ENCODE measurements at regions not wholly inside any gene's neighbourhood (a gene's known extent, or its start where the extent isn't known, plus 50 kb on each side); places are given as distances from the start of the nearest gene placed in this dataset.
"Not testable (repeated sequence)": the region's sequence is repeated elsewhere in the genome, so short reads cannot be mapped to it uniquely, and the experiment has no call there.

DNA sequence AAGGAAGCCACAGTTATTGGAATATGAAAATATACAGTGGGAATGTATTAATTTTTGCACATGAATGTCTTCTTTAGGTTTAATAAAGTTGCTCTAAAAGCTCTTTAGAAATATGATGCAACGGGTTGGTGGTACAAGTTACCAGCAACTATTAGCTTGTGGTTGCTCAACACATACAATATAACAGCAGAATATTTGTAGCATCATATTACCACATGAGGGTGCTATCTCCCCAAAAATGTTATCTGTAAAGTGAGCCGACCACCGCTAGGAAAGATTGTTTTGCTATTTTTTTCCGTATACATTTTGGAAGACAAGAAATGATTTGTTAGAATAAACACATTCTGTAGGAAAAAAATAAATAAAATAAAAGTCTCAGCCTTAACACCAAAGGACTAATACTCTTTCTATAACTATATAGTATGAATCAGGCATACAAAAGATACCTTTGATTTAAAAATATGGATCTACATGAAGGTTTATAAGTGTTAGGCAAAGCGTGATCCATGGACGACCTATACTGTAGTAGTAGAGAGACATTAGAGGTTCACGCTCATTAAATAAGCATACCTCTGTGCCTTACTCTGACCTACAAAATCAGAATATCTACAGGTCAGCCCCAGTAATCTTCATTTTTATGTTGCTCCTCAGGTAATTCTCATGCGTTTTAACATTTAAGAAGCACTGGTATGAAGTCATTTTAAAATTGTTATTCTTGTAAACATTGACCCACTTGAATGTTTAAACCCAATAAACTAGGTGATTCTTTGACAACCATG is 1110.6 kb upstream of the ACVR2A start:
- no peak for DNase-seq

DNA sequence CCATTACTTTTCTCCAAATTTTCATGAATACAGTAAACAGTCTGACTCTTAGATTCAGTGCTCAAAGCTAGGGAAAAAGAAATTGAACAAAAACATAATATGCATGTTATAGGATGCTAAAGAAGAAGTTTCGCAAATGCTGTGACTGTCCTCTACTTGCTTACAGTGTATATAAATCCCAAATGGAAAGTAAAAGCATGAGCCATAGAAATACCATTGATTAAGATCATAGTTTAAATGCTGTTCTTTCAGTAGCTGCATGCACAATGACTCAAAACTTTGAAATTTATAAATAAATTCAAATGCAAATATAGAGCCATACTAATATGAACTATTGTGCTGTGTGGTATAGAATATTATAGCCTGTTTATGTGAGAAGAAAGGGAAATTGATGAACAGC is 1113.9 kb upstream of the ACVR2A start:
- no peak for DNase-seq

DNA sequence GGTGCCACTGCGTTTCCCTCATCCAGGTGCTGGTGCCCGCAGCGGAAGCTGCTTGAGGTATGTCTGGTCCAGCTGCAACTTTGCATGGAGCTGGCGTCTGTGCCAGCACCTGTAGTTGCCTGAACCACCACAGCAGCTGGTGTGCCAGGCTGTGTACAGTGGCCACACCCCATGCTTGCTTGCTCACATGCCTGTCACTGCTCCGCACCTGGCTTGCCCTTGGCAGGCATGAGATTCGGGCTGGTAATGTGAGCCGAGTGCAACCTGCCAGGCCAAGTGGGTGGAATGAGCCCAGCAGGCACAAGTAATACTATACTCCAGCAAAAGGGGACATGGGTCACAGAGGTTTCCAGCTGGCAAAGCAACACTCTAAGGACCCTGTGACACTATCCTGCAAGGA is 1123.3 kb upstream of the ACVR2A start:
- DNase-seq: no peak

DNA sequence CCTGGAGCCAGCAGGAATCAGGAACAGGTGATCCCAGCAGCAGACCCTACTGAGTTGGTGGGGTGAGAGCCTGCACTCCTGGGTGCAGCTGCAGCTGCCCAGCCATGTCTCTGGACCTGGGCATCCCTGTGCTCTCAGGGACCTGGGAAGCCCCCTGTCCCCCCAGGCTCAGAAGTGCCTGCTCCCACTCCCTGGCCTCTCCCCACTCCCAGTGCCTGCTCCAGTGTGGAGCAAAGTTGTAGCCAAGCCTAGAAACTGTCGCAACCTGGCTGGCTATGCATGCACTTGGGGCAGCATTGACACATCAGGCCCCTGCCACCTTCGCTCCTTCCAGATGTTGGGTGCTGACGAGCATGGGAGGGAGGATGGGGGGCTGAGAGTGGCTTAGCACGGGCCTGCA is 1124.7 kb upstream of the ACVR2A start:
- no peak for DNase-seq

DNA sequence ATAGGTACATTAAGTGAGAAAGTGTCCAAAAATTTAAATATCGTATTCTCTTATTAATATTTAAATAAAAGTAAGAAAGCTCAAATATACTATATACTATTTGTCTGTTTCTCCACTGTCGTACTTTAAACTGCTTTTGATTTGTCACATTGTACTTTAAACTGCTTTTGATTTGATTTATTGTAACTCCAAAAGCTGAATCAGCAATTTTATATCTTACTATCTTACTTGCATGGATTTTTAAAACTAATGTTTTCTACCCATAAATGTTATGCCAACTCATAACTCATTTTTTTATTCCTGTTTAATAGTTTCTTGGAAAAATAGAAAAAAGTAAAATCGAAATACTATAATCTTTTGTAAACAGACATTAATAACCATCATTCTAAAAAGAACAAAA is 1128.2 kb upstream of the ACVR2A start:
- no peak for DNase-seq

DNA sequence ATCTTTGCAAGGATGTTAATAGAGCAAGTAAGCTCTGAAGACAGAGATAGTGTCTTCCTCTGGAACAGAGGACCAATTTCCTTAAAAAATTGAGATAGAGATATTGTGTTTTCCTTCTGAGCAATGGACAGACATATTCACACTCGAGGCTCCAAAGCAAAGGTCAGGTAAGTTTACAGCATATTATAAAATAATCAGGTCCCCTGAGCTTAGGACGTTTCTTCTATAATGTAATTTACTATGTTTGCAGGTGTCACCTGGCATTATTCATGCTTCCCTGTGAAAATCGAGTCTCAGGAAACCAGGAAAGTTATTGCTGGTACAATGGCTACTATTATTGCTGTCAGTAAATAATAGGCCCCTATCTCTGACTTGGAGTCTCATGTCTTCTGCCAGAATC is 1135.8 kb upstream of the ACVR2A start:
- no peak for DNase-seq

DNA sequence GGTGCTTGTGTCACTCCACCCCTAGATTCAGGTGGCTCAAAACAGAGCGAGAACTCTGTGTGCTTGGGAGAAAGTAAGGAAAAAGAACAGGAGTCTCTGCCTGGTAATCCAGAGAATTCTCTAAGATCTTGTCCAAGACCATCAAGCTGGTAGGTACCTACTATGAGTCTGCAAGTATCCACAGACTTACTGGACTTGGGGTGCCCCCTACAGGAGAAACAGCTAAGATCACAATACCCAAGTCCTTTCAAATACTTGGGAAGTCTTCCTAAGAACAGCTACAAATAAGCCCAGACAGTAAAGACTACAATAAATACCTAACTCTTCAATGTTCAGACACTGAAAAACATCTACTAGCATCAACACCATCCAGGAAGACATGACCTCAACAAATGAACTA is 1143.6 kb upstream of the ACVR2A start:
- no peak for DNase-seq

DNA sequence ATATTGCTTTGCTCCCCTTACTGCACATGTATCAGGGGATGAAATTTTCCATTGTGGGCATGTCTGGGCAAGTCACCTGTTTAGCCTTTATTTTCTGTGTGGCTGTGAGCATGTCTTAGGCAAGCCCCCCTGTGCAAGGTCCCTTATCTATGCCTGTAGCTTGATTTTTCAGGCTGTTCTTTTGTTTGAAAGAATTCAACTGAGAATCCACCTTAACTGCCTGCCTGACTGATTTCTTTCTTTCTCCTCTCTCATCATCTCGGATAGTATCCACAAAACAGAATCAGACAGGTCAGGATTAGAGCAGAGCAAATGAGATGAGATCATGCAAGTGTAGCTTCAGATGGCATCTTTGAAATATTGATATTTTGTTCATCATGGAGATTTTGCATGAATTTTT is 1147.5 kb upstream of the ACVR2A start:
- no peak for DNase-seq

DNA sequence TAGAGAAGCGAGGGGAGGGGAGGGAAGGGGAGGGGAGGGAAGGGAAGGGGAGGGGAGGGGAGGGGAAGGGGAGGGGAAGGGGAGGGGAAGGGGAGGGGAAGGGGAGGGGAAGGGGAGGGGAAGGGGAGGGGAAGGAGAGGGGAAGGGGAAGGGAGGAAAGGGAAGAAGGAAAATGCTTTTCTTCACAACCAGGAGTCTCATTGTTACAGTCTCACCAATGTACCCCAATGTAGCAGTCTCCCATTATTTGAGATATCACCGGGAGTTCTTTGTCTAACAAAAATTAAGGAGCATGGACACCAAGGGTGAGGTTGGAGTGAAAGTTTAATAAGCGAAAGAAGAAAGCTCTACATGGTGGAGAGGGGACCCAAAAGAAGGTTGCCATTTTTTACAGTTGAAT is 1148.0 kb upstream of the ACVR2A start:
- DNase-seq: not testable (repeated sequence)

DNA sequence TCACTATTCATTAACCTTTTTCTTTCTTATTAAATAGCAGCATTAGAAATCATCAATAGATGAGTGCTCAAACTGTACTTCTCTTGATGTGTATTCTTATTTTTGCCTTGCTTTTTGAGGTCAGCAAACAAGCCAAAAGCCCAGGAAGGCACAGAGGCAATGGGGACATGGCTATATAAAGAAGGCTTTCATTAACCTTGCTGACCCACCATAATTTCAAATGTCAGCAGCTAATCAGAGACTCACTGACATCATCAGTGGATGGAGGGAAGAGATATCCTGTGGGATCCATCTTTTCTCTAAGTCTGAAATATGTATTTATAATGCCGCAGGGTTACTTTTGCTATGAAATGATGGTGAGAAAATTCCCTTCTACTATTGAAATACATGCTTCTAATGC is 1162.8 kb upstream of the ACVR2A start:
- DNase-seq: no peak

DNA sequence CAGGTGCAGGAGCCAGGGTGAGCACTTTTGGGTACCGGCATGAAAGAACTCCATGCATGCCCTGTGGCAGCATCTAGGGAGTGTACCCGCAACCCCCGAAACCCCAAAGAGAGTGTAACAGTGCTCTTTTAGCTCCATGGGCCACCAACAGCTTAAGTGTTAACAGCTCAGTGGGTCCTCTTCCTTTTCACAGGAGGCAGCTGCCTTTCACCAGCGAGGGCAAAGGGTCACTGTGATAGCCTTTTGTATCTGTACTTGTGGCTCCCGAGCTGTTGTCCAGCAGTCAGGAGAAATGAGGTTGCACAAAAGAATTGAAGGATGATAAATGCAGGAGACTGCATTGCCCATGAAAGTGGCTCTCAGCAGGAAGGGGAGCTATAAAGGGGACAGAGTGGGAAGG is 1166.3 kb upstream of the ACVR2A start:
- DNase-seq: no peak

DNA sequence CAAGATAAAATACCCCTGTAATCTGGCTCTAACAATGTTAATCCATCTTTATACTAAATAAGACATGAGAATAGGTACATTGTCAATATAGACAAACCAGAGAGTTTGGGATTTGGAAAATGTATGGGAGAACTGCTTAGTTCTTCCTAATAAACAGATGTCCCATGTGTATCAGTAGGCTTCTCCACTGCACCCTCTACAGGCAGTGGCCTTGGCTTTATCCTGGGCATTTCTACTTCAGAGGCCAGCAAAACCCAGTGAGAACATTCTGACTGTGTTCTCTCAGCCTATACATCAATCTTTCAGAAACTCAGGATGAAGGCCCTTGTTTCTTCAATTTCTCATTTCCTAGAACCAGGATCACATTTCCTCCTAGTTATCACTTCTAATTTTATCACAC is 1167.5 kb upstream of the ACVR2A start:
- no peak for DNase-seq

DNA sequence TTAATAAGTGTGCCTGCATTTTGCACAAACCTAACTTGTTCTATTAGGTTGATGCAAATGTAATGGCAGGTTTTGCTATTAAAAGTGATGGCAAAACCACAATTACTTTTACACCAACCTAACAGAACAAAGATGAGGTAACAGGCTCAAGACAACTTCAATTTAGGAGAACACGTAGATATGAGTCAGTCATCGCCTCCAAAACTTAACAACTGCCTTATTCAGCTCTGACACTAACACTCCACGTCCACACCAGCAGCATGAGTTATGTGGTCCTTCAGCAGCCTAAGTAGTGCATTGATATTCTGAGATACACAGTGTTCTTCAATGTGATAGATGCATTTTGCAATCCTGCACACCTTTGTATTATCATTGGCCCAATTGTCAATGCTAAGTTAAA is 1175.1 kb upstream of the ACVR2A start:
- DNase-seq: no peak

DNA sequence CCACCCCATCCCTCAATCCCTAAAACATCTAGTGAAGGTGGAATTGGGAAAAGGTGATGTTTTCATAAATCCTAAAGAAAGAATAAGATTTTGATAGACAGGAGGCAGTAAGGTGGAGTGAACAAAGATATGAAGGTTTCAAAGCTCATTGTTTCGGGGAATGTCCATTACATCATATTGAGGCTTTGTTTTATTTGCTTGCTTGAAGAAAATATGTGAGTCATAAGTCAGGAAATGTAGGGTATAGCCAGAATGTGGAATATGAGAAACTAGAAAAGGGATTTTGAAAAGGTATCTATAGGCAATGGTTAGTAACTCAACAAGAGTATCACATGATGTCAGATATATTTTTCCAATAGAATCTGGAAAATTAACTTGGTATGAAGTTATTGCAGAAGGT is 1178.5 kb upstream of the ACVR2A start:
- DNase-seq: no peak

DNA sequence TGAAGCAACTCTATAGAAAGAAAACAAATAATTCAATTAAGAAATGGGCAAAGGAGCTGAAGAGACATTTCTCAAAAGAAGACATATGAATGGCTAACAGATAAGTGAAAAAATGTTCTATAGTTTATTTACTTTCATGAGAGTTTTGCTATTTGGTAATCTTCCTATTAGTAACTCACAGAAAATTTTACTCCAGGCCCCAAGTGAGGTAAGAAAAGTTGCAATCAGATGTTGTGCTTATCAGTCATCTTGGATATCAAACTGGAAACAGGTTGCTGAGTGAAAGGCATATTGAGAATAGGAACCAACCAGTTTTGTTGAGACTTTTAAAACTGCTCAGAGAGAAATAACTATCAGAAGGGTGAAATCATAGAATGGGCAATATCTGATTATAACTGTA is 1179.0 kb upstream of the ACVR2A start:
- DNase-seq: no peak

DNA sequence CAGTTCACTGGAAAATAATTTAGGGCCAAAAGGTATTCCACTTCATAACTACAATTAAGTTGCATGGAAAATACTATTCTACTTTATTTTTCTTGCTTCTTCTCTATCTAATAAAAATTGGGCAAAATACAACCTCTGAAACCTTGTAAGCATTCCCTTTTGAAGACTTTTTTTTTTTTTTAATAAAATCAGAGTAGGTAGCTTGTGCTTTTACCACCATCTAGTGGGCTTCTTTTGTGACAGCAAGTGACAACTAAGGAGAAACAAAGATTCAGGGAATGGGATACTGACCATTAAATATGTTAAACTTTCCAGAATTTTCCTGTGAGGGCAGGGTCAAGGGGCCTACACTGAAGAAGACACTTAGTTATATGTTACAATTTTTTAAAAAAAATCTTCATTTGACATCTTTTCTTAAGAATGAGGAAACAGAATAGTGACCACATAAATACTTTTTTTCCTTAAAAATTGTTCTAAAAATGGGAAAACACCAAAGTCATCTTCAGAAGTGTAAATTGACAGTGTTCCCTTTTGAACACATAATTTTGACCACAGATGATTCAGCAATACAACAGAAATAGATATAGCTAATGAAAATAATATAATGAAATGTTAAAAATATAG is 1183.2 kb upstream of the ACVR2A start:
- peak; percentile 6 for DNase-seq

DNA sequence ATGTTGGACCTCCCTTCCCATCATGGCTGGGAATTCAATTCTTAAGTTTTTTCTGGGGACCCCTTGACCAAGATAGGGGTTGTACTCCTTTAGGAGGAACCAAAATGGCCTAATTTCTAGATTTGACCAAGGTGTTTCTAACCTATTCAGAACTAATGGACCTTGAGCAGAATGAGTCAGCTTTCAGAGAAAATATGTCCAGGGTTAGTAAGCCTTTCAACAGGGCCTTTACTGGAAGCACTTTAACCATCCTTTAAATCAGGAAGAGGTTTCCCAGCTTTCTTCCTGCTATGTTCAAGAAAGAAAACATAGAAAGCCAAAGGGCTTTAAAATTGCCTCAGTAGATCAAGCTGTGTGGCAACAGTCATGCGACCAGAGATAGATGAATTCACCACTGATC is 1184.9 kb upstream of the ACVR2A start:
- DNase-seq: no peak

DNA sequence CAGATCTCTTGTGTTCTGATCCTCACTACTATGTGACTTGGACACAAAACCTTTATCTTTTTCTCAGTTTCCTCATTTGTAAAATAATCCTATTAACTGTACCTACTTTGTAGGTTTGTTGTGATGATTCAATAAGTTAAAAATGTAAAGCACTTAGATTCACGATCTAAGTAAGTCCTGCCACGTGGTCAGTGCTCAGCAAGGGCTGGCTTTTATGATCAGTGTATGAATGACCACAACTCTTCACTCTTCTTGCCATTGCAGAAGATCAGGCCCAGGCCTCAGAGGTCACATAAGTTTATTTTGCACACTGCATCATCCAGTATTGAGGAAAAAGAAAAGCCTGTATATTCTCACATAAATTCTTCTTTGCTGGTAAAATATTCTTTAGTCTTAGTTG is 1192.5 kb upstream of the ACVR2A start:
- DNase-seq: no peak

DNA sequence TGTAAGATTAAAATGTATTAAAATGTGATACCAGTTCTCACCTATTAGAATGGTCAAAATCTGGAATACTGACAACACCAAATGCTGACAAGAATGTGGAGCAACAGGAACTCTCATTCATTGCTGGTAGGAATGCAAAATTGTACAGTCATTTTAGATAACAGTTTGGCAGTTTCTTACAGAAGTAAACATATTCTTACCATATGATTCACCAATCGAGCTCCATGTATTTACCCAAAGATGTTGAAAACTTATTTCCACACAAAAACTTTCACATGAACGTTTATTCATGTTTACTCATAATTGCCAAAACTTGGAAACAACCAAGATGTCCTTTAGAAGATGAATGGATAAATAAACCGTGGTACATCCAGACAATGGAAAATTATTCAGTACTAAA is 1193.5 kb upstream of the ACVR2A start:
- no peak for DNase-seq

DNA sequence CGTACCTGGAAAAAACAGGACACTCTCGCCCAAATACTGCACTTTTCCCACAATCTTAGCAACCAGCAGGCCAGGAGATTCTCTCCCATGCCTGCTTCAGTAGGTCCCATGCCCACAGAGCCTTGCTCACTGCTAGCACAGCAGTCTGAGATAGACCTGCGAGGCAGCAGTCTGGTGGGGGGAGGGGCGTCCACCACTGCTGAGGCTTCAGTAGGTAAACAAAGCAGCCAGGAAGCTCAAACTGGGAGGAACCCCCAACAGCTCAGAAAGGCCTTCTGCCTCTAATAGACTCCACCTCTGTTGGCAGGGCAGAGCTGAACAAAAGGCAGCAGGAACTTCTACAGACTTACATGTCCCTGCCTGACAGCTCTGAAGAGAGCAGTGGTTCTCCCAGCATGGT is 1202.8 kb upstream of the ACVR2A start:
- DNase-seq: no peak

DNA sequence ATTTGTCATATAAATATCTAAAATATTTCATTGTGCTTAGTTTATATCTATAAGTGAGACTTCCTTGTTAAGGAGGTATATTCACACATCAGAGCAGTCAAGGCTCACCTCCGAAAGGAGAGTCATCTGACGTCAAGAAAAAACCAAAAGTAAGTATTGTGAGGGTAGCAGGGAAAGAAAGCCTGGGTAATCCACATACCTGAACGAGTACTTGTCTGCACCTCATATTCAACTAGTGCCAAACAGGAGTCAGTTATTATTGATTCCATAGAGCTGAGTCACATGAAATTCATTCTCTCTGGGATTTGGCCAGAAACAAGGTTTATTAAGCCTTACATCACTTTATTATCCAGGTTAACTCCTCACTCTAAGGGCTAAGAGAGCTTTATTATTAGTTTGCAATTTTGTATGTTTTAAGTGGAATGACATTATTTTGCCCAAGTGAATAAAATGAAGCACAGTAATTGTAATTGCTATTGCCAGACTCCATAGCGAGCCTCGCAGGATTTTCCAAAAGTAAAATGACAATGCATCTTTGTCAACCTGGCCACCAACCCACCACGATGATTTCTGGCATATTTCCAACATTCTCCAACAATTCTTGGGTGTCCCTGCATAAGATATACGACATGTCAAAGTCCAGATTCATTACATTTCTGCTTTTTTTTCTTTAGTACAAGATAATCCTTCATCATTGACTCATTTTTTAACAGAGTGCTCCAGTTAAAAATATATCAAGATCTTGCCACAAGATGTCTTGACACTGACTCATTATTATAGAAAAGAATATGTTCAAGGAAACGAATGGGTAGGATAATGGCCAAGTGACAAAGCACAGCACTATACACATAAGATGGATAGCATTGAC is 1210.4 kb upstream of the ACVR2A start:
- no peak for DNase-seq

DNA sequence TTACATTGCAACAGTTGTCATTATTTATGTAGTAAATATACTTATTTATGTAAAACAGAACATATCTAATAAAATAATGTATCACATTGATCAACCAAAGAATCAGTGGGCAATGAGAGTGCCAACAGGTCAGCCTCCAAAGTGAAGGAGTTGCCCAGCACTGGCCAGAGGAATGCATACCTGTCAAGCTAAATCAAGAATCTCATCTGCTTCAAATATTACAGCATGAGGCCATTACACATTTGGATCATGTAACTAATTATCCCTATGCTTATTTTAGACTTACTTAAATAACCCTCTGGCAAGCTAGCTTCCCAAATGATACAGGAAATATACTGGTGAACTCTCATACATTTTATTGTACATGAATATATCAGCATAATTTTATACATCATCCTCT is 1211.7 kb upstream of the ACVR2A start:
- no peak for DNase-seq

DNA sequence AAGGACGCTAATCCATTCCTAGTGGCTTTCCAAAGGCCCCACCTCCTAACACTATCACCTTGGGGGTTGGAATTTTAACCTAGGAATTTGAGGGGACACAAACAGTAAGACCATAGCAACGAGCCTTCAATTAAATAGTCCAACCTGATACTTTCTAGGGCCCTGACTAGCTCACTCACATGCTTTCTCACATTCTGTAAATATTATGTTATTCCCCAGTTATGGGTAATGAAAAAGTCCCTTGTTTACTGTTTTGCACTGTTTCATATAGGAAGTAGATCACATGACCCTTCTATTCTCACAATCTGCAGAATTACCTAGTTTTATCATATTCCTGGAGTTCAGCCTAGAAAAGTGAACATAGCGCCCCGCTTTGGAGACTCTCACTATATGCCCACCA is 1212.1 kb upstream of the ACVR2A start:
- no peak for DNase-seq
